ENCODE measurements at regions not wholly inside any gene's neighbourhood (a gene's known extent, or its start where the extent isn't known, plus 50 kb on each side); places are given as distances from the start of the nearest gene placed in this dataset.

DNA sequence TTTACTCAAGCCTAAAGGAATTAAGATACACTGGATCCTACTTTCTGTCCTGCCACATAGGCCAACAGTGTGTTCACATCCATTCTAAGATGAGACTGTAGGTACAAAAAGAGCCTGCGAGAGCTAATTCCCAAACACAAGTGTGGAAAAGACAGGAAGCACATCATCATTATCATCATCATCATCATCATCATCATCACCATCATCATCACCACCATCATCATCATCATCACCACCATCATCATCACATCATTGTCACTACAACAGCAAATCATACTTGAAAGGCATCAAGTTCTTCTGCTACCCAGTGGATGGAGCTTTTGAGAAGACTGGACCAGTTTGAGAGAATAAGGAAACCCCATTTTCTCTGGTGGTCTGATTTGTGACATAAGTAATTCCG lies 268.1 kb downstream of the HS3ST3A1 start:
- no peaks in the 10 kb centered on the region for H3K36me3 Mint-ChIP-seq
- peaks cover 1% of the 10 kb centered on the region for H3K9me3 Mint-ChIP-seq
- DNase-seq (ENCODE audit: low spot score in 2 of 2) (no peak), ATAC-seq (ENCODE audit: low read depth) (no peak)
- H3K4me3 Mint-ChIP-seq = no peak overlapping the region
- no peak overlapping the region for H3K27ac Mint-ChIP-seq
- no peaks in the 10 kb centered on the region for H3K4me1 Mint-ChIP-seq
- peaks cover 6% of the 10 kb centered on the region for H3K27me3 Mint-ChIP-seq

- Mint-ChIP-seq H3K9me3 (peaks cover 1% of the 10 kb centered on the region), H3K4me1 (no peaks in the 10 kb centered on the region), H3K27ac (no peak overlapping the region), H3K4me3 (no peak overlapping the region), H3K36me3 (no peaks in the 10 kb centered on the region), H3K27me3 (peaks cover 6% of the 10 kb centered on the region)
- no peak for DNase-seq (ENCODE audit: low spot score in 2 of 2)
- no peak for ATAC-seq (ENCODE audit: low read depth)
Measured at GRCh38 chr17:13332207-13332606, 269.5 kb downstream of the HS3ST3A1 start.

DNA sequence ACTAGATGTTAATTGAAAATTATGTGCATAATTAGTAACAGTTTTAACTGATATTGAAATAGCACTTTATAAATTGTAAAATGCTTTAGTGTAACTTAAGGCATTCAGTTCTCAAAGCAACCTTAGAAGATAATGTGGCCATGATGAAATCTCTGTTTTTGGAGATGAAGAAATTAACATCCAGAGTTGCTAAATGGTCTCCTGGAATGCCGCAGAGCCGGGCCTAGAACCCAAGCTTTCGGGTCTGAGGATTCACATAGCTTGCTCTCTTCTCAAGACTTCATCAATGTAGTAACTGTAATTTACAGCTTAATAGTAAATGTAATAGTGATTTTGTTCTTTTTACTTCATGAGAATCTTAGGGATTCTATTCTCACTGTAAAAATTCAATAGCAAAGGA lies 272.3 kb downstream of the HS3ST3A1 start:
- H3K4me3 Mint-ChIP-seq = no peak overlapping the region
- H3K27ac Mint-ChIP-seq = no peak overlapping the region
- DNase-seq (ENCODE audit: low spot score in 2 of 2) = no peak
- H3K4me1 Mint-ChIP-seq = no peaks in the 10 kb centered on the region
- peaks cover 1% of the 10 kb centered on the region for H3K9me3 Mint-ChIP-seq
- peaks cover 3% of the 10 kb centered on the region for H3K27me3 Mint-ChIP-seq
- H3K36me3 Mint-ChIP-seq = no peaks in the 10 kb centered on the region
- no peak for ATAC-seq (ENCODE audit: low read depth)

DNA sequence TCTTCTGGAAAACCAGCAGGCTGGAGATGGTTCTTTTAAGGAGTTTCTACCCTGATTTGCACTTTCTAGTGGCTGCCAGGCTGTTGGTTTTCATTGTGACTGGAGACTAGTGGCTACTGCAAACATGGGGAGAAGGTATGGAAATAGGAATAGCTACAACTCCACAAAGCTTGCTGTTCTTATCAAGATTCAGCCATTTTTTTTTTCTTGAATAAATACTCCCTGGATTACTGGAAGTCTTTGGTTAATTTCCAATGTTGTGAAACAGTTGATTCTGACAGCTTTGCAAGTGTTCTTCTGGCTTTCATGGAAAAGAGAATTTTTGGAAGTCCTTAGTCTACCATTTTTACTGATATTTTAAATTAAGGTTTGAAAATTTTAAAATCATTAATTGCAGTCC lies 277.7 kb downstream of the HS3ST3A1 start:
- ATAC-seq (ENCODE audit: low read depth) = no peak
- Mint-ChIP-seq H3K4me1 (no peaks in the 10 kb centered on the region), H3K36me3 (no peaks in the 10 kb centered on the region), H3K9me3 (no peaks in the 10 kb centered on the region), H3K27ac (no peak overlapping the region), H3K27me3 (no peaks in the 10 kb centered on the region), H3K4me3 (no peak overlapping the region)
- no peak for DNase-seq (ENCODE audit: low spot score in 2 of 2)

DNA sequence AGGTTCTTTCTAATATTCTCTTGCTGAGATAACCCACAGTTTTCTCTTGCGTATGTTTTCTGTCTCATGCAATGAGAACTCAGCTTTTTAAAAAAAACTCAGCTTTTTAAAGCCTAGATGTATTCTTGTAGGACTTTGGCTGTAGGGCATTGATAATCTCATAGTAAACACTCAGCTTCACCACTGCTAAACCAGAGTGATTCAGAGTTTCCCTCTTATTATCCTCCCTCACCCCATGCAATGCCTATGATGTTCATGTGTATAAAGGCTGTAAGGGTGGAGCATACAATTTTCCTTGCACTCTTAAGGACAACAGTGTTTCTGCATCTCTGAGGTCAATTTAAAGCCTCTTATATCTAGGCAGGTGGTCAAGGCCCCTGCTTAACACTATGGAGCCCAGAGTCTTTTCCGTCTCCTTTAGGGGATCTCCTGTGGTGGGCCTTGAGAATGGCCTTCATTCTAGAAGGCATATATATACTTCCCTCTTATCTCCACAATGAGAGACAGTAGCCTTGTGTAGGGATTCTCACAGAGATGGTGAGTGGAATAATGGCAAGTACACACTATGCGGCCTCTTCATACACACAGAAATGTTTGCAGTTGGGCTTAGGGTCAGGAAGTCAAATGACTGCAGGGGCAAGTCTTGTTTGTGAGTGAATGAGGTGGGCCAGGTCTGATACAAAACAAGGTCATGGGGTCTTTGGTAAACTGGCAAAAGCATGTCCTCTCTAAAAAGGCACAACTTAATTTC lies 279.6 kb downstream of the HS3ST3A1 start:
- no peak for DNase-seq (ENCODE audit: low spot score in 2 of 2)
- no peaks in the 10 kb centered on the region for H3K4me1 Mint-ChIP-seq
- H3K27ac Mint-ChIP-seq = no peak overlapping the region
- no peak for ATAC-seq (ENCODE audit: low read depth)
- no peaks in the 10 kb centered on the region for H3K36me3 Mint-ChIP-seq
- no peaks in the 10 kb centered on the region for H3K27me3 Mint-ChIP-seq
- H3K4me3 Mint-ChIP-seq = no peak overlapping the region
- peaks cover 1% of the 10 kb centered on the region for H3K9me3 Mint-ChIP-seq

DNA sequence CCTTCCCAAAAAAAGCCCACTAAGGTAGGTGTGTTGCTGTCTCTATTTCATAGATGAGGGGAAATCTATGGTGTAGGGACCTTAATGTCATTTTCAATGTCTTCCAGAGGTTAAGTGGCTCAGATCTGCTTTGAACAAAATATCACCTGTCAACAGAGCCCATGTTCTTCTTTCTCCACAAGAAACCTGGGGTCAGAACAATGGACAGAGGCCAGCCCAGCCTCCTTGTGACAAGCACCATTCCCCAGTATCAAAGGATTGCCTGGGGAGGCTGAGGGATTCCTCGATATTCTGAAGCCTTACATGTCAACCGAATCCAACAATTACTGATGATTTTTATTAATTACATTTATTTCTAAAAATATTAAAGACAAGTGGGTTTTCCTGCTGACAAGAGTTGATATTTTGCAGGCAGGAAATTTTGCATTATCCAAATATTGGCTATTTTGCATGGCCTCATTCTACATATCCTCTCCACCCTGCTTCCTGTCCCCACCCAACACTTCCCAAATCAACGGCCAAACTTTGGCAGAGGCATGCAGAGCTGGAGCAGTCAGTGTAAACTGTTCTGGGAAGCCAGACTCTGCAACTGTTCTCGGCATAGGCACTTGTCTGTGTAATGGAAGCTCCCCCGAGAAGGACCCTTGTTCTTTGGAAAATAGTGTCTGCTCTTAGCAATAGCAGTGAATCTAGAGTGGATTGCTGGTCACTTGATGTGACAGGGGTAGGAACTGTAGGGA lies 281.5 kb downstream of the HS3ST3A1 start:
- Mint-ChIP-seq H3K36me3 (no peaks in the 10 kb centered on the region), H3K4me3 (no peak overlapping the region), H3K27ac (no peak overlapping the region), H3K4me1 (no peaks in the 10 kb centered on the region), H3K27me3 (no peaks in the 10 kb centered on the region), H3K9me3 (peaks cover 1% of the 10 kb centered on the region)
- no peak for ATAC-seq (ENCODE audit: low read depth)
- no peak for DNase-seq (ENCODE audit: low spot score in 2 of 2)

- Mint-ChIP-seq H3K4me1 (no peaks in the 10 kb centered on the region), H3K4me3 (no peak overlapping the region), H3K36me3 (no peaks in the 10 kb centered on the region), H3K27ac (no peak overlapping the region), H3K27me3 (no peaks in the 10 kb centered on the region), H3K9me3 (peaks cover 1% of the 10 kb centered on the region)
- DNase-seq (ENCODE audit: low spot score in 2 of 2) (no peak), ATAC-seq (ENCODE audit: low read depth) (no peak)
Measured at GRCh38 chr17:13316657-13317056, 285.1 kb downstream of the HS3ST3A1 start.

GRCh38 chr17:13311306-13311705 lies 290.4 kb downstream of the HS3ST3A1 start:
- H3K27ac Mint-ChIP-seq = no peak overlapping the region
- peaks cover 2% of the 10 kb centered on the region for H3K9me3 Mint-ChIP-seq
- no peaks in the 10 kb centered on the region for H3K36me3 Mint-ChIP-seq
- ATAC-seq (ENCODE audit: low read depth) (no peak), DNase-seq (ENCODE audit: low spot score in 2 of 2) (no peak)
- H3K27me3 Mint-ChIP-seq = no peaks in the 10 kb centered on the region
- no peaks in the 10 kb centered on the region for H3K4me1 Mint-ChIP-seq
- H3K4me3 Mint-ChIP-seq = no peak overlapping the region

DNA sequence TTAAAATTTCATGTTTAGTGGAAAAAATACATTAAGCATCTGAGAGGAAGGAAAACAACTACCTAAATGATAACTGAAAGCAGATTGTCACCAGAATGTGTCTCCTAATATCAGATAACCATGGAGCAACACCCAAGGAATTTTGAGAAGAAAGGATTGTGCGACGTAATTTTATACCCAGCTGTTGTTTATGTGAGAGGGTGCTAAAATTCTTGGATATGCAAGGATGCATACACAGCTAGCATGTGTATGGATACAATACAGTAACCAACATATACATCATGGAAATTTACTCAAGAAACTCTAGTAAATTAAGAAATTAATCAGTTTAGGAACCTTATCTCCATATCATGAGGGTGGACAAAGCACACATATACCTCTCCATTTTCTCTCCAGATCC lies 290.9 kb downstream of the HS3ST3A1 start:
- peaks cover 2% of the 10 kb centered on the region for H3K9me3 Mint-ChIP-seq
- DNase-seq (ENCODE audit: low spot score in 2 of 2) (no peak), ATAC-seq (ENCODE audit: low read depth) (no peak)
- H3K4me3 Mint-ChIP-seq = no peak overlapping the region
- no peak overlapping the region for H3K27ac Mint-ChIP-seq
- H3K36me3 Mint-ChIP-seq = no peaks in the 10 kb centered on the region
- no peaks in the 10 kb centered on the region for H3K27me3 Mint-ChIP-seq
- no peaks in the 10 kb centered on the region for H3K4me1 Mint-ChIP-seq

DNA sequence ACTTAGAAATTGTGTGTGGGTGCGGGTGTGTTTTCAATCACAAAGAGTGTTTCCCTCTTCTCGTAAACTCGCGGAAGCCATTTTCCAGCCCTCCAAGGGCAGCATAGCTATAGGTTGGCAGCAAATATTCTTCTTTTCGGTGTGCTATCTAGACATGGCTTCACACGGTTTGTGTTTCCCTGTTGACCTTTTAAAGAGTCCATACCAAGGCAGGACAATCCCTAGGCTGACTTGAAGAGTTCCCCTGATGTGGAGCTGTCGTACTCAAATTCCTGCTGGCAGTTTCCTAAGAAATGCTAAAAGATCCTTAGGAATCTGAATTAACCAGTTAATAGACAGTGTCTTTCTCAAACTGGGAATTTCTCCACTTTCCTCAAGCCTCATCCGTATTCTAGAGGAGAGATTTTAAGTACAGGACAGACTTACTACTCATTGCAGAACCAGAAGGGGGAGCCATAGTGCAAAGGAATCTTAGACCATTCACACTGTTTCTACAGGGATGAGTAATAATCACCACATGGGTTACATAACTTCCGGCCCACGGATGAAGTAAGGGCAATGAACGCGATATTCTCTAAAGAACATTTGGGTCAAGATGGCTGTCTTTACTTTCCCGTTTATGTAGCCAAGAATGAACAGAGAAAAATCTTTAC lies 288.6 kb upstream of the ELAC2 start:
- no peak for DNase-seq (ENCODE audit: low spot score in 2 of 2)
- no peaks in the 10 kb centered on the region for H3K36me3 Mint-ChIP-seq
- H3K9me3 Mint-ChIP-seq = peaks cover 2% of the 10 kb centered on the region

GRCh38 chr17:13302983-13303382 lies 285.2 kb upstream of the ELAC2 start:
- Mint-ChIP-seq H3K27ac (no peak overlapping the region), H3K4me3 (no peak overlapping the region), H3K4me1 (no peaks in the 10 kb centered on the region), H3K36me3 (no peaks in the 10 kb centered on the region), H3K27me3 (no peaks in the 10 kb centered on the region), H3K9me3 (no peaks in the 10 kb centered on the region)
- DNase-seq (ENCODE audit: low spot score in 2 of 2) (no peak), ATAC-seq (ENCODE audit: low read depth) (no peak)

More for the DNA sequence above, 288.6 kb upstream of the ELAC2 start:
- Mint-ChIP-seq H3K4me3 (no peak overlapping the region), H3K4me1 (no peaks in the 10 kb centered on the region), H3K27me3 (no peaks in the 10 kb centered on the region), H3K27ac (no peak overlapping the region)
- ATAC-seq (ENCODE audit: low read depth) = no peak

DNA sequence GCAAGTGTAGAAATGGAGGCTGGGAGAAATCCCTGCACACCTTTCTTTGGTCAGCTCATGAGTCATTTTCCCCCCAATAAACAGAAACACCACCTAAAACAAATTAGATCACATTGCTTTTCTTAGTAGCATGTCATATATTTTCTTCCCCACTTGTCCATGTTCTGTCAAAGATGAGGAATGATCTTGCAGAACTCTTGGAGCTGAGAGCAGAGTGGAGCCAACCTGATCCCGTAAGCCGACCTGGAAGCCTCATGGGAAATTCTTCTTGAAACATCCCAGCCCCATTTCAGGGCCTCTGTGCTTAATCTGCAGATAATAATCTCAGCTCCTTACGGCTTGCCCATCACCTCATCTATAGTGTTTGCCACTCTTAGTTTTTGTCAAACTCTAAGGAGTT lies 284.6 kb upstream of the ELAC2 start:
- Mint-ChIP-seq H3K36me3 (no peaks in the 10 kb centered on the region), H3K4me3 (no peak overlapping the region), H3K4me1 (no peaks in the 10 kb centered on the region), H3K9me3 (no peaks in the 10 kb centered on the region), H3K27ac (no peak overlapping the region), H3K27me3 (no peaks in the 10 kb centered on the region)
- ATAC-seq (ENCODE audit: low read depth) = no peak
- no peak for DNase-seq (ENCODE audit: low spot score in 2 of 2)

GRCh38 chr17:13297183-13297582 lies 279.4 kb upstream of the ELAC2 start:
- H3K27ac Mint-ChIP-seq = no peak overlapping the region
- ATAC-seq (ENCODE audit: low read depth) (no peak), DNase-seq (ENCODE audit: low spot score in 2 of 2) (no peak)
- H3K36me3 Mint-ChIP-seq = no peaks in the 10 kb centered on the region
- peaks cover 3% of the 10 kb centered on the region for H3K9me3 Mint-ChIP-seq
- no peaks in the 10 kb centered on the region for H3K4me1 Mint-ChIP-seq
- H3K27me3 Mint-ChIP-seq = no peaks in the 10 kb centered on the region
- H3K4me3 Mint-ChIP-seq = no peak overlapping the region

DNA sequence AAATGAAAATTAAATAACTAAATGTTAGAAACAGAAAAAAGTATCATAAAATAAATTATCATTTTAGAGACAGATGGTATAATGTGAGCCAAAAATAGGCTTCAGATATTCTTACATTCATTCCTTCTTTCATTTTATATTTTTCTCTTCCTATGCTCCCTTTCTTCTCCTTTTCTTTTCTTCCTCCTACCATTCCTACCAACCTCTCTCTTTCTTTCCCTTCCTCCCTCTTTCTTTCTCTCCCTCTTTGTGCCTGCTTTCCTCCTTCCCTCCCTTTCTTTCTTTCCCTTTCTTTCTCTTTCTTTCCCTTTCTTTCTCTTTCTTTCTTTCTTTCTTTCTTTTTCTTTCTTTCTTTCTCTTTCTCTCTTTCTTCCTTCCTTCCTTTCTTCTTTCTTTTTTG lies 275.6 kb upstream of the ELAC2 start:
- ATAC-seq (ENCODE audit: low read depth) (no peak), DNase-seq (ENCODE audit: low spot score in 2 of 2) (no peak)
- Mint-ChIP-seq H3K9me3 (peaks cover 3% of the 10 kb centered on the region), H3K27ac (no peak overlapping the region), H3K27me3 (no peaks in the 10 kb centered on the region), H3K4me1 (no peaks in the 10 kb centered on the region), H3K4me3 (no peak overlapping the region), H3K36me3 (no peaks in the 10 kb centered on the region)
